ENCODE measurements at regions not wholly inside any gene's neighbourhood (a gene's known extent, or its start where the extent isn't known, plus 50 kb on each side); places are given as distances from the start of the nearest gene placed in this dataset.

DNA sequence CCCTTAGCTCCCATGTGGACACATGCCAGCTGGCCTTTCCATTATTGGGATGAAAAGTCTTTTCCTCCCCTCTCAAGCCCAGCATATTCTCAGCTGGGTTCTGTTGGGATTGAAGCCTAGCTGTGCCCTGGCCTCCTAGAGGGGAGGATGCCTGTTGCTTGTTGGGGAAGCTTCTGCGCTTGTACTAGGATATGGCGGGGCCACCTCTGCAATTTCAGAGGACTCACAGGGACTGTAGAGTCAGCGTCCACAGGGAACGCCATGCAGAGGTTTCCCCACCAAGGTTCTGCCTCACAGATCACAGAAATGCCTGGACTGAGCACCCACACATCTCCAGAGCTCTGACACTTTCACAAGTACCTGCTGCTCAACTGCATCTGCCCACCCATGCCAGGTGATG is 288.7 kb upstream of the FOXQ1 start:
- no peak for DNase-seq

- no peak for DNase-seq
Measured at GRCh38 chr6:1022719-1023118, 289.2 kb upstream of the FOXQ1 start.

DNA sequence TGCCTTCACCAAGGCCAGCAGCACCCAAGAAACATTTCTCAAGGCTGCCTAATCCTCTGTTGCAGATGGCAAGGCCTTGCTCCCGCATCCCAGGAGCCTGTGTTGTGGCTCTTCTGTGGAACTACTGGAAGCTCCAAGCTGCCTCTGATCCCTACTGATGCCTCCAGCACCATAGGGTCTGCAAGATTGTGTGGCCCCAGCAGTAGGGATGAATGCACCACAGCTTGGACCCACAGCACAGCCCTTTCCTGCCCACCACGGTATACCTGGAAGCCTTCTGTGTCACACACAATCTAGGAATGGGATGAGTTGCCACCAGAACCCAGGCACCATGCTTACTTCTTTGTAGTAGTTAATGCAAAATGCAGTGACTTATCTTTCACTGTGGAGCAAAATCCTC is 291.1 kb upstream of the FOXQ1 start:
- DNase-seq: no peak

DNA sequence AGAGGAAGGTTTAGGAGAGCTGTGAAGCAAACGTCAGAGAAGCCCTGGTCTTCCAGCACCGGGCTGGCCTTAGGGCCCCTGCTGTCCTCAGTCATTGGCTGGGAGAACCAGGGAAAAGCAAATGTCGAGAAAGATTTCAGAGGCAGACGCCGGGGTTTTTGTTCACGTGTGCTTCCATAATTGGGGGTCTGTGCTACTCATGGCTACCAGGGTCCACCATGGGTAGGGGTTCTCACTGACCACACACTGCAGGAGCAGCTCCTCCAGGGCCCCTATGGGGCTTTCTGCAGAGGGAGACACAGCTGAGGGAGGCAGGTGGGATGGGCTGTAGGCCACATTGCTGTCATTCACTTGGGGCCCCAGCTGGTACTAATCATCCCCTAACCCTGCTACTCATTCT is 291.8 kb upstream of the FOXQ1 start:
- DNase-seq: no peak

DNA sequence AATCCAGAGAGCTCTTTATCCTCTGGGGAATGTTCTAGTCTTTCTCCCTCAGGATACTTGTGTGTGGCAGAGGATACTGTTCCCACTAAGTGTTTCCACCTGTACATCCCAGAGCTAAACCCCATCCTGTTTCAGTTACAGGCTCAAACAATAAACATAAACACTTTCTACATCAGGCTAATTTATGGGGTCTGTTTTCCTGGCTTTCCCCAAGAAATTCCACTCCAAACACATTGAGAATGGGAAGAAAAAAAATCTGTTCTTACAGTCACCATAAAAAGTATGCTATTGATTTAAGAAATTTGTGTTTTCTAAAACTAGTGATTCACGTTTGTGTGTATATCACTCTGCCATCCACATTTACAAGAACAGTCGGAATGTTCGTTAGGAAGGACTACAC is 293.9 kb upstream of the FOXQ1 start:
- DNase-seq: no peak

- no peak for DNase-seq
Measured at GRCh38 chr6:1016329-1017302, 295.3 kb upstream of the FOXQ1 start.

DNA sequence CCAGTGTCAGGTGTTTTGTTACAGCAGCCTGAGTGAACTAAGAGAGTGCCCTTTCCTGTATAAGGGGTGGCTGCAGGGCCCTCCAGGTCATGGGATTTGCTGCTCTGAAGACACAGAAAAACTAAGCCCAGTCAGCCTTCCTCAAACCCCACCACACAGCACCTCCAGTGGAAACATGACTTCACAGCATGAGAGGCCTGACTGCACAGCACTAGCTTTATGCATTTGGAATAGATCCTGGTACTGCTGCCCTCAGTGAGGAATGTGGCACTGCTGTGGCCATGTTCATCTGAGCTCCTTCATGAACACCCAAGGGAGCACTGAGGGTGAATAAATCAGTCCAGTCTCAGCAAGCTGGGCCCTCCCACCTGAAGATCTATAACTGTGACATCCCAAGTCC is 296.1 kb upstream of the FOXQ1 start:
- DNase-seq: no peak

DNA sequence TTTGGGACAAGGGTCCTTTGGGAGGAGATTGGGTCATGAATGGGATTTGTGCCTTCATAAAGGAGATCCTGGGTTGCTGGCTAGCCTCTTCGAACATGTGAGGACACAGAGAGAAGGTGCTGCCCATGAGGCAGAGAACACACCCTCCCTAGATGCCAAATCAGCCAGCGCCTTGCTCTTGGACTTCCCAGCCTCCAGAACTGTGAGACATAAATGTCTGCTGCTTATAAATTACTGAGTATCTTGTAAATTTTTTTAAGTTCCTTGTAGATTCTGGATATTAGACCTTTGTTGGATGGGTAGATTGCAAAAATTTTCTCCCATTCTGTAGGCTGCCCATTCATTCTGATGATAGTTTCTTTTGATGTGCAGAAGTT is 297.5 kb upstream of the FOXQ1 start:
- DNase-seq: no peak

DNA sequence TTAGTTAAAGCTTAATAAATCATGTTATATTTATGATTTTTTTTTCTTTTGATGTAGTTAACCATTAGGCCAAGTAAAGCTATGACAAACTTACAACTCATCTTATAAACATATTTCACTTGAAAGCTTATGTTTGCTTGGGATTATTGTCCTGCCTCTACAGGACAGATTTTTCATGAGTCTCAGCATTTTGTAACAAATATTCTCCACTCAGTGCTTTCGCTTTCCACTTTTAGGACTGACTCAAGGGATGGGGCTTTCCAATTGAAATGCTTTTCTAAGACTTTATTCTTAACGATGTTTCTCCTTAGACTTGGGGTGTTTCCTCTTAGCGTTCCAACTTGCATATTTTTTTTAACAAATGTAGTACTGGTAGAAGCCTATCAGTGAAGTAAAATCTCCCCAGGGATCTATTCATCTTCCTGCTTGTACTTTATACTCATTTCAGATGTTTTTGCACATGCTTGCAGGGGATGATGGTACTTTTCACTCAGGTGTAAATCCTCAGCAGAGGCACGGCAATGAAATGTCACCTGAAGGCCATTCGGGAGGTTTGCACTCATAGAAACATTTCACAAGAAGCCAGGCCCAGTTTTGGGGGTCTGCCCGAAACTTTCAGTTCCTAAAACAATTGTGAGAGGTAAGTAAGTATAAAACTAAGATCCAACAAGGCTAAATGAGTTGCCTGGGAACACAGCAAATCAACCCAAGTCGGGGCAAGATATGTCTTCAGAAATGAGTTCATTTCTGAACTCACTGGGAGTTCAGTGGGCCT is 298.1 kb upstream of the FOXQ1 start:
- DNase-seq: no peak

DNA sequence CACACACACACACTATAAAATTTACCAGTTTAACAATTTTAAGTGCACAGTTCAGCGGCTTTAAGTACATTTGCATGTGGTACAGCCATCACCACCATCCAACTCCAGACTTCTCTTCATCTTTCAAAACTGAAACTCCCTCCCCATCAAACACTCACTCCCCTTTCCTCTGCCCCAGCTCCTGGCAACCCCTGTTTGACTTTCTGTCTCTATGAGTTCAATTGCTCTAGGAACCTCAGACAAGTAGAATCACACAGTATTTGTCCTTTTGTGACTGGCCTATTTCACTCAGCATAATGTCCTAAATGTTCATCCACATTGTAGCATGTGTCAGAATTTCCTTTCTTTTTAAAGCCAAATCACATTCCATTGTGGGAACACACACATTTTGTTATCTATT is 302.8 kb upstream of the FOXQ1 start:
- no peak for DNase-seq

GRCh38 chr6:1007159-1007558 is 304.7 kb upstream of the FOXQ1 start:
- DNase-seq: no peak

GRCh38 chr6:1004885-1005630 is 306.8 kb upstream of the FOXQ1 start:
- no peak for DNase-seq

DNA sequence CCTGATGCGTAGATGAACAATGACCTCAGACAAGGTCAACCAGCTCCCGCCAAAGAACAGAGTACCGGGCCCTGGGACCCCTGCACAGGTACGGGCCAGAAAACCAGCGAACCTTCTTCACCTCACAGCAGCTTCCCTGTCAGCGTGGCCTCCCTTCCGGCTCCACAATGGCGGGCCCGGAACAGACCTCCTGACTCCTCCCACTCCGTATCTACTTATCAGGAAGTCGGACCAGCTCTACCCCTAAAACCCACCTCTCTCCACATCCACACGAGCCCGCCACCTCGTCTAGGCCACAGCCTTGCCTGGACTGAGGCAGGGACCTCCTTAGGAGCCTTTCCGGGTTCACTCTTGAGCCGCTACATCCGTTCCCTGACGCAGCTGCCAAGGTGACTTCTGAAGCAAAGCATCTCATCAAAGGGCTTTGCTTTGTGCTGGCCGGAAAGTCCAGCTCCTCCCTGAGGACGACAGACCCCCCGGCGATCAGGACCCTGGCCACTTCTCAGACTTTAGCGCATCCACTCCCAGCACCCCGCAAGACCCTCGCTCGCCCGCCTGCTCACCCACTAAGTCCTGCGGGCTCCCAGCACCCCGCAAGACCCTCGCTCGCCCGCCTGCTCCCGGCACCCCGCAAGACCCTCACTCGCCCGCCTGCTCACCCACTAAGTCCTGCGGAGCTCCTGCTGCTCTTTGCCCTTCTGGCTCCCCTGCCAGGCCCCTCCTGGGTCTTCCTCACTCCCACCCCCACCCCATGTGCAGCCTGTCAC is 308.3 kb upstream of the FOXQ1 start:
- DNase-seq: no peak

GRCh38 chr6:1002989-1003388 is 308.9 kb upstream of the FOXQ1 start:
- DNase-seq: no peak

DNA sequence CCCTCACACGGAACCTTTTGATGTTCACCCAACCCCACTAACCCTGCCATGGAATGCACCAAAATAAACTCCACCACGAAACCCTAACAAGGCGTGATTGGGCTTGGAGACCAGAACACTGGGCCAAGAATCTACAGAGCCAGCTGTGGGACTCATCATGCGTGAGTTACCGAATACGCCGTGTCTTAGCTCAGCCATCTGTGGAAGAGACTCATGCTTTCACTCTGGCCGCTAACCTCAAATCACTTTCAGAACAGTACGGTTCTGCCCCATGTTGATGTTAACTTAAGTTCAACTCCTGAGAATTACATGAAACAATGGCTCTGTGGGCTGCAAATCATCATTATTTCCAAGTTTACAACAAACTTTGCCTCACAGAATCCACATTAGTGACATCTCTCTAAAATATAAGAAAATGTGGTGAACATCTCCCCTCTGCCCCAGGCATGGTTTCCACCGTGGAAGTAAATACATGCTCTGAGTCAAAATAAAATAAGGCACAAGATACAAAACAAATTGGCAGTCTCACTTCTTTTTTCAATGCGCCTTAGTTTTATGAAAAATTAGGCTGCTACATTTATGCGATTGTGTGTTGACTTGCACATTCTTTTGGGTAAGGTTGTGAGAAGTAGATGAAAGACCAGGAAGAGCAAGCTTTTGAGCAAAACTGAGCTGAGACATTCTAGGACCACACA is 308.9 kb upstream of the EXOC2 start:
- DNase-seq: no peak

DNA sequence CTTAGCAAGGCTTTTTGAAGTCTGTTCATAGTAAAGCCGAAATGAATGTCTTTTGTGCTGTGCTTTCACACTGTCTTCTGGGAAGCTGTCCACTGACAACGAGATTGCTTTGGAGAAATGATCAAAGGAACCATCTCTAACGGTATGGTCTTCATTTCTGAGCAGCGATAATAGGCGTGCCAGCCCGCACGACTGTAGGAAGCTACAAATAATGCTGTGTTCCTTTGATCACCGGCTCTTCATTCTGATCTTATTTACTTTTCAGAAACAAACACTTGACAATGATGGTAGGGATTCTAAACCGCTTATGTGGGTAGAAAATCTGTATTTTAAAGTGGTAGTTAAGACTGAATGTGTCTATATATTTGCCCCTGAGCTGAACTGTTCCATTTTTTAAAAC is 306.6 kb upstream of the EXOC2 start:
- no peak for DNase-seq

GRCh38 chr6:998551-998950 is 305.6 kb upstream of the EXOC2 start:
- DNase-seq: no peak

DNA sequence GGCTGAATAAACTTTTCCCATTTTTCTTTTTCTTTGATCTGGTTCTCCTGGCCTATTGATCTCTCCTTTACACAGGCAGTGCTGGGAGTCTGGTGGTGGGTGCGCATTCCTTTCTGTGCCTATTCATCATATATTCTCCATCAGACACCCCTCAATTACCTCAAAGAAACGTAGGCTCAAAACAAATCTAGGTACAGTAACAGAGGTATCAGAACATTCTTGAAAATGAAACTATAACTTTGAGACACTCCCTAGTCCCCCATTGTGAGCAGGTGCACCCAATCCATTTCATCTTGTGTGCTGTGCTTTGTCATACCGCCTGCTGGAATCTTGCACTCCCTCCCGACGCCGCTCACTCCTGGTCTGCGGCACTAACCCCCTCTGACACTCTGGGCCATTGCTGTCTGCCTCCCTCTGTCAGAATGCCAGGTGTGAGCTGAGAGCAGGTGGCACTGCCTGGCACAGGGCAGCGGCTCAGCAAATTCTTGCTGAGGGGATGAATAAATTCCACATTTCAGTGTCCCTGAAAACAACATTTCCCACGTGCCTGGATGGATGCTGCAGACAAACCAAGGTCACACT is 303.4 kb upstream of the EXOC2 start:
- no peak for DNase-seq

DNA sequence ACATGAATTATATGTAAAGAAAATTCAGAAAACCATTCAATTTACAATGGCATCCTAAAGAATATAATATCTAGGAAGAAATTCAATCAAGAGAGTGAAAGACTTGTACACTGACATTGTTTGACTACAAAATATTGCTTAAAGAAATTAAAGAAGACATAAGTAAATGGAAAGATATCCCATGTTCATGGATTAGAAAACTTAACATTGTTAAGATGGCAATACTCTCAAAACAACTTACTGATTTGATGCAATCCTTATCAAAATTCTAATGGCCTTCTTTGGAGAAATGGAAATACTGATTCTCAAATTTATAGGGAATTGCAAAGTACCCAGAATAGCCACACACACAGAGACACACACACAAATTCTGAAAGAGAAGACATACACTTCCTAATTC is 298.3 kb upstream of the EXOC2 start:
- no peak for DNase-seq

GRCh38 chr6:984031-984430 is 291.1 kb upstream of the EXOC2 start:
- no peak for DNase-seq

DNA sequence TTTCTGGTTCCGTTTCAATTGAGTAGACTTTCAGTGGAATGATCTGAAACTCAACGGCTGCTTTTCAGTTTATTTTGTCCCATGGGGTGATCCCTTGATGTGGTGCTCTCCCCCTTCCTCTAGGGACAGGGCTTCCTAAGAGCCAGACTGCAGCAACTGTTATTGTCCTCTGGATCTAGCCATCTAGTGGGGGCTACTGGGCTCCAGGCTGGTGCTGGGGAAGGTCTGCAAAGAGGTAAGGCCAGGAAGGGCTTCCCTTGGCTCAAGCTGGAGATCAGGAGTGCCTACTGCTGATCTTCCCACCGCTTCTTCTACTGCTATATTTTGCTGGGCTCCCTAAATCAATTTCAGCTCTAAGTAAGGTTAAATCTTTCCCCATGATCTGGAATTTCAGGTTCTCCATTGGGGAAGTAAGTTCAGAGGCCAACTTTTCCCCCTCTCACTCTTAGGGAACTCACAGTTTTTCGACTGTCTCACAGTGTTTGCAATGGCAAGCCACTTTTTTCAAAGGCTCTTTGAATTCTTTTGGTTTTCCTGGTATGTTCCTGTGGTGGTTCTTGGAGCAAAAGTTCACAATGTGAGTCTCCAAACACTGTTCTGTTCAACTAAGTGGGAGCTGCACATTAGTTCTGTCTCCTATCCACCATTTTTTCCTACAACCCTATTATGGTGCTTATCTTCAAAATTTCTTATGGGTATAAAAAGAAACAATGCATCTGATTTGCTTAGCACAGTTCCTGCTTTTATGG is 286.2 kb upstream of the EXOC2 start:
- DNase-seq: no peak
